AG09309 (cell line): ENCODE measurements at regions not wholly inside any gene's neighbourhood (a gene's known extent, or its start where the extent isn't known, plus 50 kb on each side); places are given as distances from the start of the nearest gene placed in this dataset.

Experiments
- DNase-seq: peaks from one replicate; pipeline ENCODE4 v3.0.0-alpha.2; 2010; ENCODE audit warnings: low read depth
- H3K4me3 ChIP-seq: 2 replicates; pipeline ENCODE4 v1.5.1; 2011; ENCODE audit warnings: mild to moderate bottlenecking, low read depth, low read length, moderate library complexity; ENCODE audit not compliant: control insufficient read depth
- TF ChIP-seq, protein P1 (sequence below): IDR thresholded peaks from 2 replicates; pipeline ENCODE4 v1.5.1; 2011; ENCODE audit warnings: mild to moderate bottlenecking, low read depth, low read length, inconsistent platforms; ENCODE audit not compliant: insufficient read depth, control insufficient read depth; ENCODE audit errors: missing control alignments

DNA sequence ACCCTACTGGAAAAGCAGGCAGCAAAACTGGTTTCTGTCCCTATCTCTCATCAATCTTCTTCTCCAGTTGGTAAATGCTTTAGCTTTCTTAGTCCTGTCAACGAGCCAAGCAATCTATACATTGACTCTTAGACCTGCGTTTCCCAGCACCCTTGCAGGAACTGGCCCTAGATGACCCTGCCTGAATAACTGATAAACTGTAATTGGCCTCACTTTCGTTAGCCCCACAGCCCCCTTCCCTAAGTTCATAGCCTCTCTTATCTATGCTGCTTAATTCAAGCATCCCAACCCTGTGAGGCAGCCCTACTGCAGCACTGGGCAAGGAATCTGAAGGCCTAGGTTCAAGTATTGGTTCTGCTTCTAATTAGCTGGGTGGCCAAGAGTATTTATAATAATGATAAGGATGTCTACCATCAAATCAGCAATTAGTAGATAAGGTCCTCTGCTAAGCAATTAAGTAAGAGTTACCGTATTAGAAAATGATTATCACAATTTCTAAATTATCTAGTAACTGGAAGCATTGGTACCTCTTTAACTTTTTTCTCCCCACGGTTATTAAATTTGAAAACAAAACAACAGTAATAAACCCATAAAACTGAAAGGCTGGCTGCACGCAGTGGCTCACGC is 86.4 kb upstream of the RMDN2 start:
- no peak overlapping the region for H3K4me3 ChIP-seq
- TF ChIP-seq, protein P1, sequence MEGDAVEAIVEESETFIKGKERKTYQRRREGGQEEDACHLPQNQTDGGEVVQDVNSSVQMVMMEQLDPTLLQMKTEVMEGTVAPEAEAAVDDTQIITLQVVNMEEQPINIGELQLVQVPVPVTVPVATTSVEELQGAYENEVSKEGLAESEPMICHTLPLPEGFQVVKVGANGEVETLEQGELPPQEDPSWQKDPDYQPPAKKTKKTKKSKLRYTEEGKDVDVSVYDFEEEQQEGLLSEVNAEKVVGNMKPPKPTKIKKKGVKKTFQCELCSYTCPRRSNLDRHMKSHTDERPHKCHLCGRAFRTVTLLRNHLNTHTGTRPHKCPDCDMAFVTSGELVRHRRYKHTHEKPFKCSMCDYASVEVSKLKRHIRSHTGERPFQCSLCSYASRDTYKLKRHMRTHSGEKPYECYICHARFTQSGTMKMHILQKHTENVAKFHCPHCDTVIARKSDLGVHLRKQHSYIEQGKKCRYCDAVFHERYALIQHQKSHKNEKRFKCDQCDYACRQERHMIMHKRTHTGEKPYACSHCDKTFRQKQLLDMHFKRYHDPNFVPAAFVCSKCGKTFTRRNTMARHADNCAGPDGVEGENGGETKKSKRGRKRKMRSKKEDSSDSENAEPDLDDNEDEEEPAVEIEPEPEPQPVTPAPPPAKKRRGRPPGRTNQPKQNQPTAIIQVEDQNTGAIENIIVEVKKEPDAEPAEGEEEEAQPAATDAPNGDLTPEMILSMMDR = no peak
- no peak for DNase-seq

GRCh38 chr2:37839991-37840390 is 85.1 kb upstream of the RMDN2 start:
- DNase-seq = no peak
- no peak overlapping the region for H3K4me3 ChIP-seq
- TF ChIP-seq, protein P1 = no peak

- no peak overlapping the region for H3K4me3 ChIP-seq
- TF ChIP-seq, protein P1 = no peak
- DNase-seq = no peak
Measured at GRCh38 chr2:37842732-37843440, 82.2 kb upstream of the RMDN2 start.

- DNase-seq = no peak
- H3K4me3 ChIP-seq = no peak overlapping the region
- TF ChIP-seq, protein P1 = no peak
Measured at GRCh38 chr2:37843556-37843955, 81.5 kb upstream of the RMDN2 start.

- DNase-seq = no peak
- H3K4me3 ChIP-seq = no peak overlapping the region
- TF ChIP-seq, protein P1 = no peak
Measured at GRCh38 chr2:37846207-37846606, 78.9 kb upstream of the RMDN2 start.

GRCh38 chr2:37847792-37848191 is 77.3 kb upstream of the RMDN2 start:
- H3K4me3 ChIP-seq = no peak overlapping the region
- DNase-seq = no peak
- TF ChIP-seq, protein P1 = no peak
